SK-N-SH (cell line): ENCODE measurements at regions not wholly inside any gene's neighbourhood (a gene's known extent, or its start where the extent isn't known, plus 50 kb on each side); places are given as distances from the start of the nearest gene placed in this dataset.

ENCODE experiments used
- CTCF ChIA-PET: fragments of 300-600, 350-600 bp; formaldehyde crosslinking; extraction: SDS; loops from one replicate; lab custom pipeline; 2021; lab: Yijun Ruan, JAX
- POLR2A ChIA-PET: fragments of 350-600 bp; sonication (Branson Sonifier 250); formaldehyde crosslinking; extraction: SDS; loops from one replicate; lab custom pipeline; 2020; ENCODE audit warnings: antibody characterized with exemption, inconsistent platforms; lab: Yijun Ruan, JAX
- DNase-seq: peaks from one replicate; pipeline ENCODE4 v3.0.0; 2012
- H2AFZ ChIP-seq: fragments of 200-600 bp; sonication (generic); 2 replicates; pipeline ENCODE4 v1.8.1; 2016; ENCODE audit warnings: antibody characterized with exemption, mild to moderate bottlenecking, low read depth
- H3F3A ChIP-seq: fragments of 200-600 bp; sonication (generic); replicated peaks from 2 replicates; pipeline ENCODE3; 2016; ENCODE audit warnings: antibody characterized with exemption, mild to moderate bottlenecking; ENCODE audit not compliant: insufficient read depth
- H3K27ac ChIP-seq, 2 experiments: fragments of 200-500 bp in 1 of 2; fragments of 200-600 bp in 1 of 2; sonication (Bioruptor generic) in 1 of 2; sonication (generic), shearing (Covaris generic) in 1 of 2; 2 replicates each; pipeline versions ENCODE4 v1.5.1 to v1.6.1; 2014 to 2016; ENCODE audit warnings: low read depth in 2 of 2, inconsistent platforms in 1 of 2, low read length in 1 of 2, mild to moderate bottlenecking in 1 of 2, mixed read lengths in 1 of 2
- H3K27me3 ChIP-seq: fragments of 200-600 bp; sonication (generic), shearing (Covaris generic); 2 replicates; pipeline ENCODE4 v1.6.1; 2016; ENCODE audit warnings: mixed run types; ENCODE audit not compliant: insufficient read depth
- H3K36me3 ChIP-seq, 2 experiments: fragments of 200-500 bp in 1 of 2; fragments of 200-600 bp in 1 of 2; sonication (Bioruptor generic) in 1 of 2; sonication (generic) in 1 of 2; replicated peaks in 1 of 2; 2 replicates each; pipeline versions ENCODE3 to v1.5.1; 2014 to 2016; ENCODE audit warnings: low read length in 1 of 2, mild to moderate bottlenecking in 1 of 2; ENCODE audit not compliant: insufficient read depth in 2 of 2, control insufficient read depth in 1 of 2
- H3K4me1 ChIP-seq, 2 experiments: fragments of 200-500 bp in 1 of 2; fragments of 200-600 bp in 1 of 2; sonication (Bioruptor generic) in 1 of 2; sonication (generic), shearing (Covaris generic) in 1 of 2; 2 replicates each; pipeline versions ENCODE4 v1.5.1 to v1.6.1; 2014 to 2016; ENCODE audit warnings: low read depth in 1 of 2, low read length in 1 of 2, mixed run types in 1 of 2; ENCODE audit not compliant: insufficient read depth in 2 of 2, control insufficient read depth in 1 of 2
- H3K4me2 ChIP-seq: fragments of 200-600 bp; sonication (generic), shearing (Covaris generic); 2 replicates; pipeline ENCODE4 v1.6.1; 2017; ENCODE audit warnings: mixed run types
- H3K4me3 ChIP-seq, 2 experiments: fragments of 200-500 bp in 1 of 2; fragments of 200-600 bp in 1 of 2; sonication (Bioruptor generic) in 1 of 2; sonication (generic), shearing (Covaris generic) in 1 of 2; 2 replicates each; pipeline versions ENCODE4 v1.5.1 to v1.8.1; 2014 to 2016; ENCODE audit warnings: low read depth in 2 of 2, inconsistent platforms in 1 of 2, low read length in 1 of 2, mild to moderate bottlenecking in 1 of 2, mixed read lengths in 1 of 2, moderate library complexity in 1 of 2
- H3K79me2 ChIP-seq: fragments of 200-600 bp; sonication (generic); 2 replicates; pipeline ENCODE4 v1.8.1; 2017; ENCODE audit warnings: mild to moderate bottlenecking; ENCODE audit not compliant: insufficient read depth
- H3K9ac ChIP-seq: fragments of 200-600 bp; sonication (generic); 2 replicates; pipeline ENCODE4 v1.6.1; 2017; ENCODE audit warnings: mixed run types
- H3K9me2 ChIP-seq: fragments of 200-600 bp; sonication (generic); 2 replicates; pipeline ENCODE4 v1.6.1; 2017; ENCODE audit warnings: mixed run types
- H3K9me3 ChIP-seq: fragments of 200-600 bp; sonication (generic); 2 replicates; pipeline ENCODE4 v1.6.1; 2017; ENCODE audit warnings: mixed run types, mild to moderate bottlenecking, moderate library complexity
- H4K20me1 ChIP-seq: fragments of 200-600 bp; sonication (generic); 2 replicates; pipeline ENCODE4 v1.6.1; 2017; ENCODE audit warnings: mild to moderate bottlenecking, mixed run types; ENCODE audit not compliant: insufficient read depth
- CTCF ChIP-seq: fragments of 200-600 bp; sonication (generic); IDR thresholded peaks from 2 replicates; pipeline ENCODE4 v1.6.1; 2017; ENCODE audit warnings: antibody characterized with exemption, mild to moderate bottlenecking, moderate library complexity
- ELF1 ChIP-seq: IDR thresholded peaks from 2 replicates; pipeline ENCODE4 v1.4.0; 2012
- EP300 ChIP-seq, 2 experiments: IDR thresholded peaks; 2 replicates each; pipeline versions ENCODE4 v1.4.0 to v1.6.1; 2012; ENCODE audit warnings: borderline replicate concordance in 1 of 2, low read depth in 1 of 2, low read length in 1 of 2
- FOSL2 ChIP-seq: IDR thresholded peaks from 2 replicates; pipeline ENCODE4 v1.4.0; 2012; ENCODE audit warnings: low read depth, mild to moderate bottlenecking, moderate library complexity, borderline replicate concordance
- FOXJ3 ChIP-seq: sonication (generic); formaldehyde crosslinking; IDR thresholded peaks from 2 replicates; pipeline ENCODE4 v1.5.1; 2020; ENCODE audit warnings: mild to moderate bottlenecking, missing genetic modification reagents
- FOXM1 ChIP-seq: IDR thresholded peaks from 2 replicates; pipeline ENCODE4 v1.4.0; 2012; ENCODE audit warnings: low read depth, mild to moderate bottlenecking
- GABPA ChIP-seq: IDR thresholded peaks from 2 replicates; pipeline ENCODE4 v1.4.0; 2012; ENCODE audit warnings: low read depth, mild to moderate bottlenecking
- MAX ChIP-seq: IDR thresholded peaks from 2 replicates; pipeline ENCODE4 v1.4.0; 2012; ENCODE audit warnings: low read depth
- MEF2A ChIP-seq: IDR thresholded peaks from 2 replicates; pipeline ENCODE4 v1.4.0; 2012; ENCODE audit warnings: low read depth, borderline replicate concordance
- MXI1 ChIP-seq: IDR thresholded peaks from 2 replicates; pipeline ENCODE4 v1.6.1; 2012; ENCODE audit warnings: mild to moderate bottlenecking, low read depth, low read length, improper control_type of control experiment
- NFIC ChIP-seq: IDR thresholded peaks from 2 replicates; pipeline ENCODE4 v1.4.0; 2012; ENCODE audit warnings: borderline replicate concordance
- RAD21 ChIP-seq: IDR thresholded peaks from 2 replicates; pipeline ENCODE4 v1.6.1; 2012; ENCODE audit warnings: mild to moderate bottlenecking, low read length
- RCOR1 ChIP-seq: fragments of 150-350 bp; IDR thresholded peaks from 2 replicates; pipeline ENCODE4 v1.6.1; 2017; ENCODE audit warnings: antibody characterized with exemption, low read length
- RFX5 ChIP-seq: IDR thresholded peaks from 2 replicates; pipeline ENCODE4 v1.6.1; 2012; ENCODE audit warnings: mild to moderate bottlenecking, improper control_type of control experiment, low read length
- RXRA ChIP-seq: IDR thresholded peaks from 2 replicates; pipeline ENCODE4 v1.4.0; 2012; ENCODE audit warnings: low read depth, mild to moderate bottlenecking, borderline replicate concordance
- SIN3A ChIP-seq: IDR thresholded peaks from 2 replicates; pipeline ENCODE4 v1.6.1; 2012; ENCODE audit warnings: low read depth, mild to moderate bottlenecking, low read length, moderate library complexity, borderline replicate concordance
- TAF1 ChIP-seq: IDR thresholded peaks from 2 replicates; pipeline ENCODE4 v1.6.1; 2012; ENCODE audit warnings: low read depth, mild to moderate bottlenecking, low read length, moderate library complexity, borderline replicate concordance
- TCF12 ChIP-seq: IDR thresholded peaks from 2 replicates; pipeline ENCODE4 v1.4.0; 2012
- TEAD4 ChIP-seq: IDR thresholded peaks from 2 replicates; pipeline ENCODE4 v1.4.0; 2012; ENCODE audit warnings: mild to moderate bottlenecking, borderline replicate concordance; ENCODE audit not compliant: insufficient read depth
- USF1 ChIP-seq: IDR thresholded peaks from 2 replicates; pipeline ENCODE4 v1.4.0; 2012; ENCODE audit warnings: low read depth, borderline replicate concordance
- YY1 ChIP-seq: IDR thresholded peaks from 2 replicates; pipeline ENCODE4 v1.4.0; 2012; ENCODE audit warnings: low read depth, mild to moderate bottlenecking
- ZBTB33 ChIP-seq: IDR thresholded peaks from 2 replicates; pipeline ENCODE4 v1.4.0; 2012; ENCODE audit warnings: low read depth, borderline replicate concordance
- WGBS: methylation state at CpG from one replicate; pipeline ENCODE4 v1.1.6; 2017; ENCODE audit warnings: low lambda C conversion rate; 5-methylcytosine and 5-hydroxymethylcytosine counted together

GRCh38 chr3:28140664-28141063, 100.8 kb upstream of the CMC1 start:
- no peak for TF ChIP-seq TEAD4
- TF ChIP-seq FOSL2 = no peak
- TF ChIP-seq RCOR1 = no peak
- no peak for TF ChIP-seq CTCF
- TF ChIP-seq ELF1 = no peak
- TF ChIP-seq NFIC = no peak
- TF ChIP-seq USF1 = no peak
- no peak for TF ChIP-seq MXI1
- TF ChIP-seq RXRA = no peak
- TF ChIP-seq FOXM1 = no peak
- TF ChIP-seq RAD21 = no peak
- no peak for TF ChIP-seq FOXJ3 (CRISPR knock-in tag)
- TF ChIP-seq TAF1 = no peak
- H3F3A ChIP-seq = no peaks in the 10 kb centered on the region
- H3K36me3 ChIP-seq = no peaks in the 10 kb centered on the region
- no peaks in the 10 kb centered on the region for H3K79me2 ChIP-seq
- H3K4me1 ChIP-seq = no peaks in the 10 kb centered on the region
- ChIA-PET CTCF (no interaction called here), POLR2A (no interaction called here)
- no peak overlapping the region for H3K9ac ChIP-seq
- WGBS = 11% methylated on average over 4 of the region's 4 CpGs
- H3K9me2 ChIP-seq = no peaks in the 10 kb centered on the region
- H2AFZ ChIP-seq = no peak overlapping the region
- DNase-seq = no peak
- no peaks in the 10 kb centered on the region for H3K27me3 ChIP-seq
- no peak overlapping the region for H3K27ac ChIP-seq
- no peak overlapping the region for H3K4me2 ChIP-seq
- no peaks in the 10 kb centered on the region for H3K9me3 ChIP-seq
- H4K20me1 ChIP-seq = no peaks in the 10 kb centered on the region
- no peak overlapping the region for H3K4me3 ChIP-seq

GRCh38 chr3:28149960-28150359, 91.5 kb upstream of the CMC1 start:
- Histone ChIP-seq H3K4me1 (no peaks in the 10 kb centered on the region), H3K27ac (no peak overlapping the region), H3K9me2 (no peaks in the 10 kb centered on the region), H3F3A (no peaks in the 10 kb centered on the region), H3K79me2 (no peaks in the 10 kb centered on the region), H3K27me3 (no peaks in the 10 kb centered on the region), H3K4me2 (no peak overlapping the region), H4K20me1 (no peaks in the 10 kb centered on the region), H3K9ac (no peak overlapping the region), H3K4me3 (no peak overlapping the region), H3K36me3 (no peaks in the 10 kb centered on the region), H2AFZ (no peak overlapping the region), H3K9me3 (no peaks in the 10 kb centered on the region)
- no peak for DNase-seq
- CTCF ChIA-PET = no interaction called here
- POLR2A ChIA-PET = no interaction called here
- TF ChIP-seq EP300 (IDR thresholded peaks at IDR 0.05; ENCODE audit: borderline replicate concordance in 1 of 2, low read depth in 1 of 2, low read length in 1 of 2) (no peak), FOXJ3 (CRISPR knock-in tag) (no peak), SIN3A (no peak), GABPA (no peak), MEF2A (no peak), RFX5 (no peak), YY1 (no peak), TCF12 (no peak), CTCF (no peak), RCOR1 (no peak), ZBTB33 (no peak), MAX (no peak), TAF1 (no peak), RAD21 (no peak)
